HepG2 (cell line): ENCODE measurements at regions not wholly inside any gene's neighbourhood (a gene's known extent, or its start where the extent isn't known, plus 50 kb on each side); places are given as distances from the start of the nearest gene placed in this dataset.

Experiments used
- ATAC-seq: fragments of 200-7000 bp; cut with Tn5 transposase; 3 replicates; pipeline ENCODE4 v1.9.1; 2020; ENCODE audit warnings: mild to moderate bottlenecking, moderate library complexity
- BruUV-seq: library from RNA; stranded (reverse); fragments of 400-500 nt; replicated peaks from 2 replicates; lab custom pipeline; 2021; lab: Mats Ljungman, UMichigan
- CTCF ChIA-PET: fragments of 300-600 bp; formaldehyde crosslinking; extraction: SDS; loops from one replicate; lab custom pipeline; 2021; ENCODE audit warnings: low total read pairs, inconsistent platforms, low intra/inter-chr PET ratio; lab: Yijun Ruan, JAX
- POLR2A ChIA-PET: fragments of 350-600 bp; sonication (Branson Sonifier 250); formaldehyde crosslinking; loops from one replicate; lab custom pipeline; 2020; ENCODE audit warnings: antibody characterized with exemption, inconsistent platforms; lab: Yijun Ruan, JAX
- DNase-seq: peaks from one replicate; pipeline ENCODE4 v3.0.0-alpha.2; 2015; ENCODE audit warnings: low spot score
- FAIRE-seq: peaks from 3 replicates; lab custom pipeline; 2011; peaks lifted over from hg19 to GRCh38; lab: Jason Lieb, UNC
- H2AFZ ChIP-seq: one replicate; pipeline ENCODE4 v1.6.1; 2011; ENCODE audit warnings: low read length, inconsistent platforms
- H3K27ac ChIP-seq: fragments of 300-600 bp; 3 replicates; pipeline ENCODE4 v1.8.0; 2011; ENCODE audit warnings: mixed run types, mild to moderate bottlenecking, mixed read lengths, low read length, inconsistent platforms; ENCODE audit not compliant: insufficient read depth; ENCODE audit errors: extremely low read length
- H3K27me3 ChIP-seq, 2 experiments: fragments of 200-600 bp in 1 of 2; 2 replicates in 1 of 2; 3 replicates in 1 of 2; pipeline versions ENCODE4 v1.6.0 to v1.8.0; 2011; ENCODE audit warnings: low read length in 2 of 2, mild to moderate bottlenecking in 2 of 2, moderate library complexity in 2 of 2, inconsistent platforms in 1 of 2; ENCODE audit not compliant: insufficient read depth in 2 of 2, control insufficient read depth in 1 of 2
- H3K36me3 ChIP-seq, 2 experiments: fragments of 200-600 bp in 1 of 2; replicated peaks in 1 of 2; 2 replicates in 1 of 2; 3 replicates in 1 of 2; pipeline versions ENCODE4 v1.5.1 to v1.8.0; 2011; ENCODE audit warnings: low read length in 2 of 2, inconsistent platforms in 1 of 2; ENCODE audit not compliant: insufficient read depth in 2 of 2, control insufficient read depth in 1 of 2
- H3K4me1 ChIP-seq: 2 replicates; pipeline ENCODE4 v1.5.1; 2012; ENCODE audit warnings: low read length, inconsistent platforms; ENCODE audit not compliant: insufficient read depth
- H3K4me2 ChIP-seq: 2 replicates; pipeline ENCODE4 v1.6.0; 2011; ENCODE audit warnings: low read depth, low read length, inconsistent platforms
- H3K4me3 ChIP-seq, 3 experiments: fragments of 200-600 bp in 1 of 3; sonication (generic), shearing (Covaris generic) in 1 of 3; replicated peaks in 1 of 3; 2 replicates each; pipeline ENCODE4 v1.5.1; 2011 to 2016; ENCODE audit warnings: low read length in 3 of 3, inconsistent platforms in 2 of 3, low read depth in 2 of 3, mild to moderate bottlenecking in 2 of 3, control low read depth in 1 of 3, mixed read lengths in 1 of 3; ENCODE audit not compliant: insufficient read depth in 1 of 3
- H3K79me2 ChIP-seq: one replicate; pipeline ENCODE4 v1.6.1; 2011; ENCODE audit warnings: low read length, inconsistent platforms; ENCODE audit not compliant: insufficient read depth
- H3K9ac ChIP-seq: 2 replicates; pipeline ENCODE4 v1.6.0; 2011; ENCODE audit warnings: mild to moderate bottlenecking, low read depth, low read length, inconsistent platforms; ENCODE audit not compliant: insufficient read depth
- H3K9me3 ChIP-seq: 2 replicates; pipeline ENCODE4 v1.5.1; 2012; ENCODE audit warnings: mild to moderate bottlenecking, low read length
- H4K20me1 ChIP-seq: 2 replicates; pipeline ENCODE4 v1.6.0; 2011; ENCODE audit warnings: inconsistent platforms, mild to moderate bottlenecking, low read length, moderate library complexity; ENCODE audit not compliant: insufficient read depth
- CEBPB ChIP-seq: IDR thresholded peaks from 2 replicates; pipeline ENCODE4 v1.6.1; 2011; ENCODE audit warnings: low read depth, low read length, improper control_type of control experiment, borderline replicate concordance
- E2F1 ChIP-seq: sonication (generic); formaldehyde crosslinking; IDR thresholded peaks from 2 replicates; pipeline ENCODE4 v1.5.0; 2020; ENCODE audit warnings: missing genetic modification reagents
- IRF2 ChIP-seq: IDR thresholded peaks from 2 replicates; pipeline ENCODE4 v1.6.1; 2018; ENCODE audit warnings: missing genetic modification reagents, missing compliant biosample characterization
- MAX ChIP-seq: IDR thresholded peaks from 2 replicates; pipeline ENCODE4 v1.6.1; 2012; ENCODE audit warnings: inconsistent platforms
- MLXIP ChIP-seq: sonication (generic); formaldehyde crosslinking; IDR thresholded peaks from 2 replicates; pipeline ENCODE4 v1.9.0; 2021; ENCODE audit warnings: missing genetic modification reagents, borderline replicate concordance
- NFIB ChIP-seq: sonication (generic); formaldehyde crosslinking; IDR thresholded peaks from 2 replicates; pipeline ENCODE4 v1.9.0; 2021; ENCODE audit warnings: missing genetic modification reagents, mild to moderate bottlenecking, borderline replicate concordance
- NFRKB ChIP-seq: fragments of 450-650 bp; IDR thresholded peaks from 2 replicates; pipeline ENCODE4 v1.6.1; 2017
- PLSCR1 ChIP-seq: sonication (generic); formaldehyde crosslinking; IDR thresholded peaks from 2 replicates; pipeline ENCODE4 v1.5.0; 2020; ENCODE audit warnings: missing genetic modification reagents, mild to moderate bottlenecking, borderline replicate concordance
- POLR2A ChIP-seq, 2 experiments: IDR thresholded peaks; 2 replicates each; pipeline ENCODE4 v1.6.1; 2011; ENCODE audit warnings: low read depth in 2 of 2, low read length in 2 of 2, mild to moderate bottlenecking in 1 of 2, moderate library complexity in 1 of 2; ENCODE audit not compliant: insufficient read depth in 1 of 2
- RARG ChIP-seq: sonication (generic); formaldehyde crosslinking; IDR thresholded peaks from 2 replicates; pipeline ENCODE4 v1.4.0; 2020; ENCODE audit warnings: low read depth, mild to moderate bottlenecking, missing genetic modification reagents
- ZBTB44 ChIP-seq: sonication (generic); formaldehyde crosslinking; IDR thresholded peaks from 2 replicates; pipeline ENCODE4 v1.4.0; 2020; ENCODE audit warnings: missing genetic modification reagents
- ZNF234 ChIP-seq: sonication (generic); formaldehyde crosslinking; conservative IDR thresholded peaks from 2 replicates; pipeline ENCODE4 v1.5.1; 2020; ENCODE audit warnings: mild to moderate bottlenecking, missing genetic modification reagents
- ZNF275 ChIP-seq: sonication (generic); formaldehyde crosslinking; IDR thresholded peaks from 2 replicates; pipeline ENCODE4 v1.8.0; 2022; ENCODE audit warnings: missing genetic modification reagents, mild to moderate bottlenecking, inconsistent platforms, borderline replicate concordance
- ZNF460 ChIP-seq: sonication (generic); formaldehyde crosslinking; IDR thresholded peaks from 2 replicates; pipeline ENCODE4 v1.5.1; 2020; ENCODE audit warnings: missing genetic modification reagents, mild to moderate bottlenecking, borderline replicate concordance
- ZNF775 ChIP-seq: sonication (generic); formaldehyde crosslinking; IDR thresholded peaks from 2 replicates; pipeline ENCODE4 v1.4.0; 2020; ENCODE audit warnings: missing genetic modification reagents, mild to moderate bottlenecking, moderate library complexity, borderline replicate concordance
- WGBS: methylation state at CpG from one replicate; pipeline ENCODE4 v1.1.6; 2017; ENCODE audit warnings: low lambda C conversion rate; 5-methylcytosine and 5-hydroxymethylcytosine counted together
- in situ Hi-C: cut with HindIII; loops from 2 replicates; pipeline ENCODE4 v1.10.0; 2017; ENCODE audit warnings: low pct_unique_long_range_greater_than_20kb; ENCODE audit not compliant: extremely low pct_ligation_motif_present
- intact Hi-C: fragments of 100-400 bp; cut with micrococcal nuclease; formaldehyde crosslinking; loops from one replicate; pipeline ENCODE4 v1.10.0; 2022; ENCODE audit not compliant: unreplicated experiment

GRCh38 chr6:100307561-100307960 is 157.2 kb downstream of the SIM1 start (continued):
- no peak for TF ChIP-seq ZNF775 (CRISPR knock-in tag)
- no peak for TF ChIP-seq POLR2A (IDR thresholded peaks at IDR 0.05; ENCODE audit: insufficient read depth in 1 of 2, low read depth in 2 of 2, low read length in 2 of 2)
- no peak for TF ChIP-seq MAX
- TF ChIP-seq MLXIP (CRISPR knock-in tag), result no peak

GRCh38 chr6:100305209-100305869 is 159.4 kb downstream of the SIM1 start:
- no peaks in the 10 kb centered on the region for H3K36me3 ChIP-seq
- FAIRE-seq (no peak), ATAC-seq (no peak), DNase-seq (no peak)
- WGBS, result 2% methylated on average over 2 of the region's 2 CpGs
- no peaks in the 10 kb centered on the region for H3K79me2 ChIP-seq
- ChIA-PET CTCF (no interaction called here), POLR2A (no interaction called here)
- in situ Hi-C loops (no loop called here), intact Hi-C loops (no loop called here)
- H3K4me1 ChIP-seq, result no peaks in the 10 kb centered on the region
- no peaks in the 10 kb centered on the region for H3K27me3 ChIP-seq
- BruUV-seq, result no TSS peak
- no peak overlapping the region for H3K27ac ChIP-seq
- H2AFZ ChIP-seq, result no peak overlapping the region
- H4K20me1 ChIP-seq, result no peaks in the 10 kb centered on the region
- no peak overlapping the region for H3K4me3 ChIP-seq
- no peak overlapping the region for H3K4me2 ChIP-seq
- no peak overlapping the region for H3K9ac ChIP-seq
- no peaks in the 10 kb centered on the region for H3K9me3 ChIP-seq
- TF ChIP-seq ZBTB44 (CRISPR knock-in tag) (no peak), ZNF234 (no peak), E2F1 (CRISPR knock-in tag) (no peak), ZNF460 (no peak), IRF2 (no peak), CEBPB (no peak), PLSCR1 (no peak), RARG (CRISPR knock-in tag) (no peak), NFRKB (no peak), ZNF275 (CRISPR knock-in tag) (no peak), NFIB (CRISPR knock-in tag) (no peak)
